ENCODE measurements at regions not wholly inside any gene's neighbourhood (a gene's known extent, or its start where the extent isn't known, plus 50 kb on each side); places are given as distances from the start of the nearest gene placed in this dataset.

GRCh38 chr1:29679316-29679715, 443.0 kb downstream of the PTPRU start:
- H3K27me3 Mint-ChIP-seq (ENCODE audit: low read depth) = no peaks in the 10 kb centered on the region
- no peaks in the 10 kb centered on the region for H3K36me3 Mint-ChIP-seq (ENCODE audit: low read depth)
- no peak for DNase-seq (ENCODE audit: low spot score)
- H3K4me3 Mint-ChIP-seq (ENCODE audit: unreplicated experiment) = no peak overlapping the region
- H3K9me3 Mint-ChIP-seq (ENCODE audit: low read depth) = no peaks in the 10 kb centered on the region
- peaks cover 9% of the 10 kb centered on the region for H3K4me1 Mint-ChIP-seq (ENCODE audit: low read depth)
- TF ChIP-seq CTCF (IDR thresholded peaks at IDR 0.05) = no peak
- H3K27ac Mint-ChIP-seq (ENCODE audit: unreplicated experiment) = no peak overlapping the region

- Mint-ChIP-seq H3K4me1 (ENCODE audit: low read depth) (peaks cover 5% of the 10 kb centered on the region), H3K27ac (ENCODE audit: unreplicated experiment) (no peak overlapping the region), H3K36me3 (ENCODE audit: low read depth) (no peaks in the 10 kb centered on the region), H3K27me3 (ENCODE audit: low read depth) (no peaks in the 10 kb centered on the region), H3K9me3 (ENCODE audit: low read depth) (no peaks in the 10 kb centered on the region), H3K4me3 (ENCODE audit: unreplicated experiment) (no peak overlapping the region)
- DNase-seq (ENCODE audit: low spot score) = no peak
- TF ChIP-seq CTCF (IDR thresholded peaks at IDR 0.05) = no peak
Observed at GRCh38 chr1:29677028-29678024, 441.0 kb downstream of the PTPRU start.

- Mint-ChIP-seq H3K4me3 (ENCODE audit: unreplicated experiment) (no peak overlapping the region), H3K9me3 (ENCODE audit: low read depth) (no peaks in the 10 kb centered on the region), H3K4me1 (ENCODE audit: low read depth) (peaks cover 5% of the 10 kb centered on the region), H3K27me3 (ENCODE audit: low read depth) (no peaks in the 10 kb centered on the region), H3K27ac (ENCODE audit: unreplicated experiment) (no peak overlapping the region), H3K36me3 (ENCODE audit: low read depth) (no peaks in the 10 kb centered on the region)
- no peak for TF ChIP-seq CTCF (IDR thresholded peaks at IDR 0.05)
- DNase-seq (ENCODE audit: low spot score) = no peak
Observed at GRCh38 chr1:29676496-29676895, 440.2 kb downstream of the PTPRU start.

- no peaks in the 10 kb centered on the region for H3K9me3 Mint-ChIP-seq (ENCODE audit: low read depth)
- DNase-seq (ENCODE audit: low spot score) = no peak
- no peaks in the 10 kb centered on the region for H3K27me3 Mint-ChIP-seq (ENCODE audit: low read depth)
- no peak overlapping the region for H3K27ac Mint-ChIP-seq (ENCODE audit: unreplicated experiment)
- TF ChIP-seq CTCF (IDR thresholded peaks at IDR 0.05) = no peak
- no peak overlapping the region for H3K4me3 Mint-ChIP-seq (ENCODE audit: unreplicated experiment)
- H3K4me1 Mint-ChIP-seq (ENCODE audit: low read depth) = peaks cover 5% of the 10 kb centered on the region
- H3K36me3 Mint-ChIP-seq (ENCODE audit: low read depth) = no peaks in the 10 kb centered on the region
Observed at GRCh38 chr1:29675481-29676263, 439.4 kb downstream of the PTPRU start.

GRCh38 chr1:29674627-29675326, 438.5 kb downstream of the PTPRU start:
- peak; percentile 64 for DNase-seq (ENCODE audit: low spot score)
- no peak overlapping the region for H3K4me3 Mint-ChIP-seq (ENCODE audit: unreplicated experiment)
- H3K27ac Mint-ChIP-seq (ENCODE audit: unreplicated experiment) = no peak overlapping the region

More at GRCh38 chr1:29674627-29675326, 438.5 kb downstream of the PTPRU start:
- H3K27me3 Mint-ChIP-seq (ENCODE audit: low read depth) = no peaks in the 10 kb centered on the region
- no peaks in the 10 kb centered on the region for H3K9me3 Mint-ChIP-seq (ENCODE audit: low read depth)
- no peaks in the 10 kb centered on the region for H3K36me3 Mint-ChIP-seq (ENCODE audit: low read depth)
- no peak for TF ChIP-seq CTCF (IDR thresholded peaks at IDR 0.05)
- H3K4me1 Mint-ChIP-seq (ENCODE audit: low read depth) = peaks cover 5% of the 10 kb centered on the region
